HG03565 (cell line): ENCODE measurements at regions not wholly inside any gene's neighbourhood (a gene's known extent, or its start where the extent isn't known, plus 50 kb on each side); places are given as distances from the start of the nearest gene placed in this dataset.

Source experiments
- ATAC-seq: cut with Tn5 transposase; IDR thresholded peaks from one replicate; pipeline ENCODE4 v1.9.1; 2021; ENCODE audit warnings: mild to moderate bottlenecking, moderate library complexity; ENCODE audit not compliant: unreplicated experiment

DNA sequence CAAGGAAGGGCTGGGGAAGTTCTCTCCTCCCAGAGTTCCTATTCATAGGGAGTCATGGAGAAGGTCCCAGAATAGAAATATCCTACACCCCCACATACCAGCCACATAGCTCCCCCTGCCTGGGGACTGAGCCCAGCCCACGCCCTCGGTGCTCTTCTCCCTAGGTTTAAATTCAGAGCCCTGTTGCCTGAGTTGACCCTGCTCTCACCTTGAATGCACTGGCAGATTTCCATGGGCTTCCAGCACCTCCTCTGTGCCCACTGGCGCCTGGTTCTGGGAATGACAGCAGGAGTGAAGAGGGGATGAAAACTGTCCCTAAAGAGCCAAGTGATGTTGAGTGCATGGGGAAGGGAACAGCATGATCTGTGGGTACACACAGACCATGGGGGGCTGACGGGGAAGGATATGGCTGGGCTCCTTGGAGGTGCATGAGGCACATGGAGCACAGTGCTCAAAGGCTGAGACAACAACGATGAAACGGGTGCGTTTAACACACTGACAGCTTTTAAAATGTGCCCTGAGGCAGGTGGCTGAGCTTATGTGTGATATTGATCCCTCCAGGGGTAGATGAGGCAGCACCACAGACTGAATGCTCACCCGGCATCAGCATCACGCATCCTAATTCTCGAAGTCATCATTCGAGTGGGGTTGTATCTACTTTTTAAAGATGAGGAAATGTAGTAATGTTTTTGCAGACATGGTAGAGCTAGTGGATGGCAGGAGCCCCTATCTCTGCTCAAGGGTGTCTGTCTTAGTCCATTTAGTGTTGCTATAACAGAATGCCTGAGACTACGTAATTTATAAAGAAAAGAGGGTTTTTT lies 53.7 kb upstream of the IGFBP3 start:
- ATAC-seq: no peak

DNA sequence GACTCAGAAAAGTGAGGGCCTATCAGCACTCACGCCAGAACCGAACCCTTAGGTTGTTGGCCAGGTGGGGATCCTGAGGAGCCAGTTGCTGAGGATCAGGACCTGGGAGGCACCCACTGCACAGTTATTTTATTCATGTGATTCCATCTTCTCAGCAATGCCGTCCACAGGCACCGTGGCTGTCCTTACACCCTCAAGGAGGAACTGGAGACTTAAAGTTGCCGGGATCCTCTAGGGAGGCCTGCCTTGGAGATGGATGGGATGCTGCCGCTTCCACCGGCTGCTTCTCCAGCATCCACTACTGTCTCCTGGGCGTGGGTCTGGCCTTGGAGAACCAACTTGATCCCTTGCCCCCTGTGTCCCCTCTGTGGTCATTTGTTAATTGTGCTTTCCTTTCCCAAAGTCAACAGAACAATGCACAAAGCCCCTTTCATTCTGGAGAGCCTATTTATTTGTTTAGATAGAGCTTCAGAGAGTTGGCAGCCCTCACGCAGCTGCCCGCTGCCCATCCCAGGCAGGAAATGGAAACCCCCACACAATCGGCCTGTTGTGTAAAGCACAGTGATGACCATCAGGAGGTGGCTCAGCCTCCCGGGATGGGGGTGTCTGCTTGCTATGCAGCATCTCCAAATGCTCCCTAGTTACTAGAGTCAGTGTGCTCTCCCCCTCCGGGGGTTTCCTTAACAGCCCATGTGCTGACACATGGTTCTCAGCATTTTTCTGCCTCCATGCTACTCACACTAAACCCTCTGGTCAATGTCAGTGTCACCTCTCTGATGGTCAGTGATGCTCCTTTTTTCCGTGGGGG lies 52.9 kb upstream of the IGFBP3 start:
- no peak for ATAC-seq

- ATAC-seq: no peak
Observed at GRCh38 chr7:45972629-45973312, 51.7 kb upstream of the IGFBP3 start.

- no peak for ATAC-seq
Observed at GRCh38 chr7:45971661-45972175, 50.6 kb upstream of the IGFBP3 start.

- ATAC-seq: no peak
Observed at GRCh38 chr7:45971171-45971570, 50.1 kb upstream of the IGFBP3 start.
